Neural crest cell (in vitro differentiated cells): ENCODE measurements at regions not wholly inside any gene's neighbourhood (a gene's known extent, or its start where the extent isn't known, plus 50 kb on each side); places are given as distances from the start of the nearest gene placed in this dataset.

Source experiments
- DNase-seq: peaks from one replicate; pipeline ENCODE4 v3.0.0; 2021; ENCODE audit warnings: low read depth, mixed read lengths, low spot score
- H3K27ac Mint-ChIP-seq: one replicate; pipeline ENCODE4 v1.8.0; 2021; ENCODE audit warnings: mild to moderate bottlenecking, mixed read lengths; ENCODE audit not compliant: unreplicated experiment
- H3K27me3 Mint-ChIP-seq: 2 replicates; pipeline ENCODE4 v1.8.0; 2021; ENCODE audit warnings: low read depth, mild to moderate bottlenecking, mixed read lengths
- H3K36me3 Mint-ChIP-seq: 2 replicates; pipeline ENCODE4 v1.8.0; 2021; ENCODE audit warnings: low read depth, mild to moderate bottlenecking, mixed read lengths
- H3K4me1 Mint-ChIP-seq: 2 replicates; pipeline ENCODE4 v1.8.0; 2021; ENCODE audit warnings: mixed read lengths
- H3K4me3 Mint-ChIP-seq: one replicate; pipeline ENCODE4 v1.8.0; 2021; ENCODE audit warnings: mild to moderate bottlenecking, mixed read lengths
- H3K9me3 Mint-ChIP-seq: 2 replicates; pipeline ENCODE4 v1.8.0; 2021; ENCODE audit warnings: mixed read lengths
- CTCF ChIP-seq: fragments of 200-600 bp; sonication (generic); conservative IDR thresholded peaks from 2 replicates; pipeline ENCODE4 v1.5.0; 2021; ENCODE audit warnings: antibody characterized with exemption, mild to moderate bottlenecking

- H3K36me3 Mint-ChIP-seq = no peaks in the 10 kb centered on the region
- TF ChIP-seq CTCF = no peak
- no peak for DNase-seq
- H3K9me3 Mint-ChIP-seq = peaks cover 6% of the 10 kb centered on the region
- H3K4me1 Mint-ChIP-seq = no peaks in the 10 kb centered on the region
- H3K4me3 Mint-ChIP-seq = no peak overlapping the region
- no peaks in the 10 kb centered on the region for H3K27me3 Mint-ChIP-seq
- no peak overlapping the region for H3K27ac Mint-ChIP-seq
Measured at GRCh38 chr3:178126686-178127085, 409.6 kb upstream of the KCNMB2 start.

- Mint-ChIP-seq H3K27me3 (no peaks in the 10 kb centered on the region), H3K9me3 (peaks cover 6% of the 10 kb centered on the region), H3K27ac (no peak overlapping the region), H3K4me3 (no peak overlapping the region), H3K36me3 (no peaks in the 10 kb centered on the region), H3K4me1 (no peaks in the 10 kb centered on the region)
- no peak for DNase-seq
- TF ChIP-seq CTCF = no peak
Measured at GRCh38 chr3:178127221-178127620, 409.0 kb upstream of the KCNMB2 start.

GRCh38 chr3:178129109-178129508 is 407.1 kb upstream of the KCNMB2 start:
- Mint-ChIP-seq H3K4me3 (no peak overlapping the region), H3K27ac (no peak overlapping the region), H3K9me3 (peaks cover 6% of the 10 kb centered on the region), H3K36me3 (no peaks in the 10 kb centered on the region), H3K4me1 (no peaks in the 10 kb centered on the region), H3K27me3 (no peaks in the 10 kb centered on the region)
- TF ChIP-seq CTCF = no peak
- no peak for DNase-seq

- Mint-ChIP-seq H3K4me3 (no peak overlapping the region), H3K9me3 (peaks cover 8% of the 10 kb centered on the region), H3K27ac (no peak overlapping the region), H3K27me3 (no peaks in the 10 kb centered on the region), H3K36me3 (peaks cover 2% of the 10 kb centered on the region), H3K4me1 (no peaks in the 10 kb centered on the region)
- TF ChIP-seq CTCF = no peak
- DNase-seq = no peak
Measured at GRCh38 chr3:178131801-178132200, 404.4 kb upstream of the KCNMB2 start.

- no peak for TF ChIP-seq CTCF
- no peak overlapping the region for H3K4me3 Mint-ChIP-seq
- no peak for DNase-seq
- H3K9me3 Mint-ChIP-seq = peaks cover 9% of the 10 kb centered on the region
- no peak overlapping the region for H3K27ac Mint-ChIP-seq
- H3K4me1 Mint-ChIP-seq = peaks cover 10% of the 10 kb centered on the region
- no peaks in the 10 kb centered on the region for H3K27me3 Mint-ChIP-seq
- peaks cover 2% of the 10 kb centered on the region for H3K36me3 Mint-ChIP-seq
Measured at GRCh38 chr3:178137206-178137605, 399.0 kb upstream of the KCNMB2 start.

GRCh38 chr3:178137831-178138230 is 398.4 kb upstream of the KCNMB2 start:
- Mint-ChIP-seq H3K27ac (no peak overlapping the region), H3K9me3 (peaks cover 9% of the 10 kb centered on the region), H3K27me3 (no peaks in the 10 kb centered on the region), H3K36me3 (peaks cover 2% of the 10 kb centered on the region), H3K4me3 (no peak overlapping the region), H3K4me1 (peaks cover 10% of the 10 kb centered on the region)
- TF ChIP-seq CTCF = no peak
- DNase-seq = no peak
